NCI-H187 (cell line): ENCODE measurements at regions not wholly inside any gene's neighbourhood (a gene's known extent, or its start where the extent isn't known, plus 50 kb on each side); places are given as distances from the start of the nearest gene placed in this dataset.
A peak's percentile ranks its signal among the peaks of the same experiment; 100 is the strongest.

Source experiments
- DNase-seq, 2 experiments: peaks; one replicate each; lab custom pipeline; 2025; lab: John Stamatoyannopoulos, UW

- DNase-seq = no peak
Measured at GRCh38 chr21:18191139-18191538, 53.5 kb upstream of the CHODL start.

GRCh38 chr21:18178509-18178908, 66.1 kb upstream of the CHODL start:
- no peak for DNase-seq

GRCh38 chr21:18174370-18174769, 70.3 kb upstream of the CHODL start:
- no peak for DNase-seq

GRCh38 chr21:18170829-18171228, 73.8 kb upstream of the CHODL start:
- no peak for DNase-seq

- no peak for DNase-seq
Measured at GRCh38 chr21:18170221-18170620, 74.4 kb upstream of the CHODL start.

GRCh38 chr21:18168108-18168507, 76.5 kb upstream of the CHODL start:
- DNase-seq = no peak

GRCh38 chr21:18164933-18165332, 79.7 kb upstream of the CHODL start:
- no peak for DNase-seq

GRCh38 chr21:18164483-18164882, 80.2 kb upstream of the CHODL start:
- no peak for DNase-seq

- DNase-seq = no peak
Measured at GRCh38 chr21:18163956-18164355, 80.7 kb upstream of the CHODL start.

- no peak for DNase-seq
Measured at GRCh38 chr21:18161841-18162240, 82.8 kb upstream of the CHODL start.

- no peak for DNase-seq
Measured at GRCh38 chr21:18157406-18157805, 87.2 kb upstream of the CHODL start.

- DNase-seq = no peak
Measured at GRCh38 chr21:18155508-18156193, 89.0 kb upstream of the CHODL start.

- no peak for DNase-seq
Measured at GRCh38 chr21:18153063-18153462, 91.6 kb upstream of the CHODL start.

- DNase-seq = no peak
Measured at GRCh38 chr21:18152371-18152770, 92.3 kb upstream of the CHODL start.

- DNase-seq = no peak
Measured at GRCh38 chr21:18151046-18151445, 93.6 kb upstream of the CHODL start.

GRCh38 chr21:18148401-18148800, 96.2 kb upstream of the CHODL start:
- no peak for DNase-seq

- no peak for DNase-seq
Measured at GRCh38 chr21:18147678-18148077, 97.0 kb upstream of the CHODL start.

GRCh38 chr21:18146820-18147219, 97.8 kb upstream of the CHODL start:
- DNase-seq = no peak

- DNase-seq = no peak
Measured at GRCh38 chr21:18144339-18144738, 100.3 kb upstream of the CHODL start.

- DNase-seq = peak in 1 of 2 experiments; percentile 21
Measured at GRCh38 chr21:18142655-18143054, 102.0 kb upstream of the CHODL start.

- no peak for DNase-seq
Measured at GRCh38 chr21:18138507-18138906, 106.1 kb upstream of the CHODL start.

- no peak for DNase-seq
Measured at GRCh38 chr21:18129526-18129925, 115.1 kb upstream of the CHODL start.

GRCh38 chr21:18118566-18118965, 126.1 kb upstream of the CHODL start:
- DNase-seq = no peak

GRCh38 chr21:18117176-18117575, 127.5 kb upstream of the CHODL start:
- no peak for DNase-seq
